ENCODE measurements at regions not wholly inside any gene's neighbourhood (a gene's known extent, or its start where the extent isn't known, plus 50 kb on each side); places are given as distances from the start of the nearest gene placed in this dataset.
"Not testable (repeated sequence)": the region's sequence is repeated elsewhere in the genome, so short reads cannot be mapped to it uniquely, and the experiment has no call there.

DNA sequence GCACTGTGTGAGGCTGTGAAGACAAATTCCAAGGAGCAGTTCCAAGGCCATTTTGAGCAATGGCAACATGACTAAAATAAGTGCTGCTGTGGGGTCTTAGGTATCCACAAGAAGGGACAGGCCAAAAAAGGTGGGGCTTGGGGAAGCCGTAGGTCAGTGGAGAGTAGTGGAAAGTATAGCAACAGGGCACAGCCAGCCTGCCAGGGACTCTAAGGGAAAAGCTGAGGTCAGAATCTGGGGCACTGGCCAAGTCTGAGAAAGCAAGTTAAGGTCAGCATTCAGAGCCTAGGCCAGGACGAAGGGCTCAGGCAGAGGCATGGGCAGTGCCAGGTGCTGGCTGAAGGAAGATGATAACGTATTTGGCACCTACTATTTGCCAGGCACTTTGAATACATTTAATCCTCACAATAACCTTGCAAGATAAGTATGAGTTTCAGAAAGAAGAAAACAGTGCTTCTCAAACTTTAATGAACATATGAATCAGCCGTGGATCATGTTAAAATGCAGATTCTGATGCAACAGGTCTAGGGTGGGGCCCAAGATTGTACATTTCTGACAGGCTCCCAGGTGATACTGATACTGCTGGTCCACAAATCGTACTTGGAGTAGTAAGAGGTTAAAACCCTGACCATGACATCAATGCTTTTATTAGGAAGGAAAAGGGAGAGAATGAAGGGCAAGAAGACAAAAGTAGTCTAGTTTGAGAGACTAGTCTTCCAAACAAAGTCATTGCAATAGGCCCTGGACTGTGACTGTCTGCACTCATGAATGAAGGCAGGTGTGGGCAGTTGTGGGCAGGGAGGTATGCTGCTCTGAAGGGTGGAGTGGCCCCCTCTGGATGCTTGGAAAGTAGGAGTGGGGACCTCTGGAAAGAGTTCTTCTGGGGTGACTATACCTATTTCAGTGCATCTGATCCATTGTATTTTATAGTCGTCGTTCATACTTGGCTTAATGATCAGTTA is 106.3 kb upstream of the ANKRD28 start:
- no peak for DNase-seq (ENCODE audit: low read depth)

DNA sequence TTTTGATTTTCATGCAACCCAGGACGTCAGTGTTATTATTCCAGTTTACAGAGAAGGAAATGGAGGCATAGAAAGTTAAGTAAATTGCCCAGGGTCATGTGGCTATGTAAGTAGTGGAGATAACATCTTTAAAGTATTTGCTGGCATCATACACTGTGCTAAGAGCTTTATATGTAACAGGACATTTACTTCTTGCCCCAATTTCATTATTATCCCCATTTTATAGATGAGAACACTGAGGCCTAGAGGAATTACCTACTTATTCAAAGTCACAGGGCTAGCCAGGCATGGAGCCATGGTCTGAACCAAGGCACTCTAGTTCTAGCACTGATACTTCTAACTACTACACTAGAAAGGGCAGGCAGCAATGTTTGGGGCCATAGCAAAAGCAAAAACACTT is 107.3 kb upstream of the ANKRD28 start:
- no peak for DNase-seq (ENCODE audit: low read depth)

DNA sequence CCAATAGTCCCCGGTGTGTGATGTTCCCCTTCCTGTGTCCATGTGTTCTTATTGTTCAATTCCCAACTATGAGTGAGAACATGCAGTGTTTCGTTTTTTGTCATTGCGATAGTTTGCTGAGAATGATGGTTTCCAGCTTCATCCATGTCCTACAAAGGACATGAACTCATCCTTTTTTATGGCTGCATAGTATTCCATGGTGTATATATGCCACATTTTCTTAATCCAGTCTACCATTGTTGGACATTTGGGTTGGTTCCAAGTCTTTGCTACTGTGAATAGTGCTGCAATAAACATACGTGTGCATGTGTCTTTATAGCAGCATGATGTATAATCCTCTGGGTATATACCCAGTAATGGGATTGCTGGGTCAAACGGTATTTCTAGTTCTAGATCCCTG is 109.6 kb upstream of the ANKRD28 start:
- DNase-seq (ENCODE audit: low read depth), result not testable (repeated sequence)

DNA sequence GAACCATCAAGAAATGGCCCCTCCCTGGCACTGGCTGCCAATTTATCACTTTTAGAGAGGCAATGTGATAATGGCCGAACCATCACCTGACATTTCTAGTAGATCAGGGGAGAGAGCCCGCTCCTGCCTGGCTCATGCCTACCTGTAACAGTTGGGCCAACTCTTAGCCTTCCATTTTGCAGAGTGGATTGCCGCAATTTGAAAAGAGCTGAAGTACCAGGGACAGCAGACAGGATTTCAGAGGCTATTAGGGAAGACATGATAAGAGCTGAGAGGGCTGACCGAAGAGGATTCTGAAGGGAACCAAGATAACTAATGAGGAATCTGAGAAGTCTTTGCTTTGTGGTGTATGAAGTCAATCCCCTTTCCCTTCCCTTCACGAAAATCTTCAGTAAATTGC is 121.2 kb upstream of the ANKRD28 start:
- no peak for DNase-seq (ENCODE audit: low read depth)

DNA sequence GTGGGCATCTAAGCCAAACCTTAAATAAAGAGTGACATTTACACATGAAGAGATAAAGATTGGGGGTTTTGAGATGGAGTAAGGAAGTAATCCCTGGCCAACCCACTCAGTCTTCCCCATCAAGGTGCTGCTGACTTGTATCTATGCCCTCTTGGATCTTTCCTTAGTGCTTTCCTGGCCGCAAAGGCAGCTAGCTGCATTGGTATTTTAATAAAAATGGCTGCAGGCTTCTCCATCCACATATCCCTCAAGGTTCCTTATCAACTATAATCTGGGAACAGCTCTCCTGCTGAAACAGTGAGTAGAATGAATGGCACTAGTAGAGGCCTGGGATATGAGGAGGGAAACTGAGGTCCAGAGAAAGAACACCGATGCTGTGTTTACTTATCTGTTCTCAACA is 122.2 kb upstream of the ANKRD28 start:
- DNase-seq (ENCODE audit: low read depth), result no peak

DNA sequence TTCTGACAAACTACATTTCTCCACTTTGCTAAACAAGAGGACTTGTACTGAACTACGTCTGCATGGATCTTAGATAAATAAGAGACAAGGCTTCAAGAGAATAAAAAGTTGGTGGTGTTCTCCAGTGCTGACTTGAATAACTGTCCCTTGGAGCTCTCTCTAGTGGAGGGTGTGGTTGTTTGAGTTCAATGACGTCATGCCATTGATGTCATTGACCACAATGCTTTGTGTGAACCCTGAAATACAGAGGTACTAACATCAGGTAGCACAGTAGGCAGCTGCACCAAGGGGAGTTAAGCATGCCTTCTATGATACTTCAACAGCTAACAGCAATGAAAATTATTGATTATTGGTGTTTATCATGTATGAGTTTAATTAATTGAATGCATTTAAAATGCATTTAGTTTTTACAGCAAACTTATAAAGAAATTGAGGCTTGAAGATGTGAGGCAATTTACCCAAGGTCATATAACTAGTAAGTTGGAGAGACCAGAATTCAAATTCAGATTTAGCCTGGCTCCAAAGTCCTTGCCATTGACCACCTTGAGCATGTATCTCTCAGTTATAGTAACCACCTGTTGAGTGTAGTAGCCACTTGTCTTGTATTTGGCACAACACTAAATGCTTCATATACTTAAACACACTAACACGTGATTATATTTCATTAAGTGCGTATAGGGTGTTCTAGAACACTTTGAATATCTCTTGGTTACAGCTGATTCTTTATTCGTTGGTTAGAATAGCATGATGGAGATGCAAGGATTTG is 126.0 kb upstream of the ANKRD28 start:
- DNase-seq (ENCODE audit: low read depth), result no peak

DNA sequence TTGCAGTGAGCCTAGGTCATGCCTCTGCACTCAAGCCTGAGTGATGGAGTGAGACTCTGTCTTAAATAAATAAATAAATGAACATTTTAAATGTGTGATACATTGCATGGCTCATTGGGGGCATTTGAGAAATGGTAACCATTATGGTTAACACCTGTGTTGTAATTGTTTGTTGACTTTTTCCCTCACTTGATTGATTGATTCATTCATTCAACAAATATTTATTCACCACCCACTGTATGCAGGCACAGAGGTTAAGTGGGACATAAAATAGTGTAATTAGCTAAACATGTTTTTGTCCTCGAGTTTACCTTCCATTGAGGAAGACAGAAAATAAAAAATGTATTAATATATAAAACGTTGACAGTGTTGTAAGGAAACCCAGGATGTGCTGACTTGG is 127.1 kb upstream of the ANKRD28 start:
- DNase-seq (ENCODE audit: low read depth), result no peak

DNA sequence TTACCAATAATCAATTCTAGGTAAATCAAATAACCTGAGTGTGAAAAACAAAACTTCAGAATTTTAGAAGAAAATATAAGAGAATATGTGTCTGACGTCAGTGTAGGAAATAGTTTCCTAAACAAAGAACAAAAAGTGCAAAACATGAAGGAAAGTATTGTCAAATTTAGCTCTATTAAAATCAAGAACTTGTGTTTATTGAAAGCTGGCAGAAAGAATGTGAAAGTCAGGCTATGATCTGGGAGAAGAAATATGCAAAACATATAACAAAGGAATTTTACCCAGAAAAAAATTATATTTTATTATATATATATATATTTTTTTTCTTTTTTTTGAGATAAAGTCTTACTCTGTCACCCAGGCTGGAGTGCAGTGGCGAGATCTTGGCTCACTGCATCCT is 129.1 kb upstream of the ANKRD28 start:
- no peak for DNase-seq (ENCODE audit: low read depth)

DNA sequence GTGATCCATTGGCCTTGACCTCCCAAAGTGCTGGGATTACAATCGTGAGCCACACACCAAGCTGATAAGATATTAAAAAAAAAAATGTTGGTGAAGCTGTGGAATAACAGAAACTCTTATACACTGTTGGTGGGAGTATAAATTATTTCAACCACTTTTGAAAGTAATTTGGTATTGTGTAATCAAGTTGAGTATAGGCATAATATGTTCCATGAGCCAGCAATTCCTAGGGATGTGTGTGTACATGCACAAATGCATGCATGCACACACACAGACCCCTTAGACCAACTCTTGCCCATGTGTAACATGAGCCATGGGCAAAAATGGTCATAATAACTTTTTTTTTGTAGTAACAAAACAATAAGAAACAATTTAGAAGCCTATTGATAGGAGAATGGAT is 130.2 kb upstream of the ANKRD28 start:
- DNase-seq (ENCODE audit: low read depth), result no peak

DNA sequence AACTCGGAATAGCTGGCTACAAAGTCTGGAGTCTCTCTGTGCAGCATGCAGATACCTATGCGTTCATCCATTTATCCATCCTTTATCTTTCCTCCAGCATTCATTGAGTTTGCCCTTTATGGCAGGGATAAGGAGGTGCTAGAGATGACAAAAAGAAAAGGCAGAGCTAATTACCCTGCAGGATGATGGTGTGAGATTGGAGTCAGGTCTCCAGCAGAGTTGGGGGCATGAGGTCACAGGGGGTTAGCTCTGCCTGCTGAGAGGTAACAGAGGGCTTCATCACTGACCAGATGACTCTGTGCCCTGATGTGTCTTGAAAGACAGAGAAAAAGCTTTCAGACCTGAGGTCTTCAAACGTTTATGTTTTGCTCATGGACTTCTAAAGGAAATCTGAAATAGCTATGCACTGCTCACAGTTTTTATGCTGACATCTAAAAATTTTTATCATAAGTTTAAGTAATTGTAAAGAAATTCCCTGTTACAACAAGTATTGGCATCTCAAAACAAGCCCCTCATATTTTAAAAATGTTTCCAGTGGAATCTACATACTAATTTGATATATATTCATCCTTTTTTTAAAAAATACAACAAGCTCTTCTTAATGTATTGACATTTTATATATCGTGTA is 132.3 kb upstream of the ANKRD28 start:
- DNase-seq (ENCODE audit: low read depth), result no peak

DNA sequence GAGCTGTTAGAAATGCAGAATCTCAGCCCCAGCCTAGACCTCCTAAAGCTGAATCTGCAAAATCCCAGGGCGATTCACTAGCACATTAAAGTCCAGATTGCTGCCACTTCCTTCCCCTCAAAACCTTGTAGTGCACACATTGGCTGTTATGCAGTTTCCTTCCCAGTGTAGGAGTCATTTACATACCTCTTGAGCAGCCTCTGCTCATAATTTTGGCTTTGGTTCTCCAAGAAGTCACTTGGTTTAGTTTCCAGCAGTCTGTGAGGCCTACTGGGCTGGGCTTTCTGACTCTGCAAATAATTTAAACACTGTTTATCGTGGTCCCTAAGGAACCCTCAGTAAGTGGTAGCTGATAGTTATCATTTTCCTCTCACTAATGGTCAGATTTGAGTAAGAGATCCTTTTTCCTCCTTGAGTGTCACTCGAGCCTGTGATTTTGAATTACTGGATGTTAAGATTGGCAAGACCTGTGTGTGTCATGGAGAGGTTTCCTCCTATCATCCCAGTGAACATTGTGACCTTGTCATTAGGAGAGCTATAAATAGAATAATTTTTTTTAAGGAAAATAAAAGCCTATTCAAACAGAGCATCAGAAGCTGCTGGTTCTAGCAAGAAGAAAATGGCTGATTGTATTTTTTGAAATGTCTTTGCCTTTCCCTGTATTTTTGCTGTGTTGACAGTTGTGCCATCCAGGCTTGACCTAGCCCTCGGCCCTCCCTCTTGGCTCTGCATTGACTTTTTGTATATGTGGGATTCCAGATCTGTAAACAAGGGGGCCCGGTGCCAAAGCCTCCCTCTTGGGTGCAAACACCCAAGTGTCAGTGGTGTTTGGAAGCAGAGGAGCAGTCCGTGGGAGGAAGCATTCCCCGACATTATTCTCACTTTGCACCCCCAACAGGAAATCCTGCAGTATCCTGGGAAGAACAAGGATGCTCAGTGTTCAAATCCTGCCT is 134.8 kb upstream of the ANKRD28 start:
- no peak for DNase-seq (ENCODE audit: low read depth)

DNA sequence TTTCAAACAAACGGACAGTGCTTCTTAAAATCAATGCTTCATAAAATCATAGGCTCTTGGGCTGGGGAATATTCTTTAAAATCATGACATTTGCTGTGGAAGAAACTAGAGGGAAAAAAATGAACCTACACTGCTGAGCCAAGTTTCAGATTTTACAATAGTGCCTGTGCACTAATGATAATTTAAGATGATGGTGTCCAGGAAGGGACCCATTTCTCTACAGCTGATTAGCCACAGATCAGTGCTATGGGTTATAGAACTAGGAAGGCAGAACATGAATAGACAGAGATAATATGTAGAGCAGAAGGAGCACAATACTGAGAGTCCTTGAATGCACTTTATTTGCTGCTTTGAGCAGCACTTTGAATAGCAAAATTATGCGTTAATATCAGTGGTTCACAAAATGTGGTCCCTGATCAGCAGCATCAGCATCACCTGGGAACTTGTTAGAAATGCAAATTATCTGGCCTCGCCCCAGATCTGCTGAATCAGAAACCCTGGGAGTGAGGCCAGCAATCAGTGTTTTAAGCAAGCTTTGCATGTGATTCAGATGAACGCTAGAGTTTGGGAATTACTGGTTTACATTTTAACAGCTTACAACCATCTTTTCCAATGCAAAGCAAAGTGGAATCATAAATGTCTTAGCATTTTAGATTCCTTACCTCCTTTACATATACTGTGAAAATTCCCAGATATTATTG is 135.8 kb upstream of the ANKRD28 start:
- no peak for DNase-seq (ENCODE audit: low read depth)

DNA sequence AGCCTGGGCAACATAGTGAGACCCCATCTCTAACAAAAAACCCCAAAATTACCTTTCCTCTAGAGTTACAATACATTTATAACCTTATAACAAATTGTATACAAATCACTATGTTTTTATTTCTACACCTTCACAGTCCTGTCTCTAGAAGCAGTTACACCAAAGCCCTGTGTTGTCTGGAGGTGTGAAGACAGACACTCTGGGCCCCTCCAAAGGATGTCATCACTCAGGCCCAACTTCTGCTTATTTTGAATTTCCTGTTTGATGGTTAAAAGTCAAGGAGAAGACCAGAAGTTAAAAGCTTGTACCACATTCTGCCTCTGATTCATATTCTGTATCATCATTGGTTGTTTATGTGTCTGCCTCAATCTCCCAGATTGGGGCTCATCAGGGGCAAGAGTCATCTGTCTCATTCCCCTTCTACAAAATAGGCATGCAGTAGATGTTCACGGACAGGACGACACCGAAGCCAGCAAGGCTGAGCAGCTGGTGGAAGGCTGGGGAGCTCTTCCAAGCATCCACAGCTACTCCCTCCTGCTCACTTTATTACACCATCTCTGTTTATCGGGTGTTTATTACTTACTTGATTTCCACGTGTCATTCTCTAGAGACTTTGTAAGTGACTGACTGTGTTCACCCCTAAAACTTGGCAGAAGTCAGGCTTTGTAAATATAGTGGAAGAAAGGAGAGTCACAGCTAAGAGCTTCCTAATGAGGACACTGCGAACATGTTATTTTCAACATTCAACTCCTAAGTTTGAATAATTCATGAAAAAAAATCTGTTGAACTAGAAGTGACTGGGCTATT is 136.8 kb upstream of the ANKRD28 start:
- no peak for DNase-seq (ENCODE audit: low read depth)

DNA sequence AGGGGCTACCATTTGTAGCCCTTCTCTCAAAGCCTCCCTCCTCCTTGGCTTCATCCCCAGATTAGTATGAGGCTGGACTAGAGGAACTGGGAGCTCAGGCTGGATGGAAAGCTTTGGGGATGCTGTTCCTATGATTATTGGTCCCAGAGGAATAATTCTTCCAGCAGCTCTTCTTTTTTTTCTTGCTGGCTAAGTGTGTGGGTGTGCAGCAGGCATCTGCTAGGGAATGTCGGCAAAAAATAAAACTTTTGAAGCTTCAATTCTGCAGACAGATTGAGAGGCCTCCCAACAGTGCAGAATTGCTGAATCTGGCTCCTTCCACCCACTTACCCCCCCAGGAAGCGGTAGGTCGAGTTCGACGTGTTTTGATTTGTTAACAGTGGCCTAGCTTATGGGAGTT is 138.5 kb upstream of the ANKRD28 start:
- DNase-seq (ENCODE audit: low read depth), result no peak

DNA sequence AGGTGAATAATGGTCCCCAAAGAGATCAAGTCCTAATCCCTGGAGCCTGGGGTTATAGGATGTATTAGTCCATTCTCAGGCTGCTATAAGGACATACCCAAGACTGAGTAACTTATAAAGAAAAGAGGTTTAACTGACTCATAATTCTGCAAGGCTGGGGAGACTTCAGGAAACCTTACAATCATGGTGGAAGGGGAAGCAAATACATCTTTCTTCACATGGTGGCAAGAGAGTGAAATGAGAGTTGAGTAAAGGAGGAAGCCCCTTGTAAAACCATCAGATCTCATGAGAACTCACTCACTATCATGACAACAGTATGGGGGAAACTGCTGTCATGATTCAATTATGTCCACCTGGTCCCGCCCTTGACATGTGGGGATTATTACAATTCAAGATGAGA is 142.9 kb upstream of the ANKRD28 start:
- DNase-seq (ENCODE audit: low read depth), result no peak

DNA sequence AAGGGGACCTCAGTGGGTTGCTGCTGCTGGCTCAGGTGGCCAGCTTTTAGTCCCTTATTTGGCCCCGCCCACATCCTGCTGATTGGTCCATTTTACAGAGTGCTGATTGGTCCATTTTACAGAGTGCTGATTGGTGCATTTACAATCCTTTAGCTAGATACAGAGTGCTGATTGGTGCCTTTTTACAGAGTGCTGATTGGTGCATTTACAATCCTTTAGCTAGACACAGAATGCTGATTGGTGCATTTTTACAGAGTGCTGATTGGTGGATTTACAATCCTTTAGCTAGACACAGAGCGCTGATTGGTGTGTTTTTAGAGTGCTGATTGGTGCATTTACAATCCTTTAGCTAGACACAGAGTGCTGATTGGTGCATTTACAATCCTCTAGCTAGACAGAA is 143.7 kb upstream of the ANKRD28 start:
- not testable (repeated sequence) for DNase-seq (ENCODE audit: low read depth)

DNA sequence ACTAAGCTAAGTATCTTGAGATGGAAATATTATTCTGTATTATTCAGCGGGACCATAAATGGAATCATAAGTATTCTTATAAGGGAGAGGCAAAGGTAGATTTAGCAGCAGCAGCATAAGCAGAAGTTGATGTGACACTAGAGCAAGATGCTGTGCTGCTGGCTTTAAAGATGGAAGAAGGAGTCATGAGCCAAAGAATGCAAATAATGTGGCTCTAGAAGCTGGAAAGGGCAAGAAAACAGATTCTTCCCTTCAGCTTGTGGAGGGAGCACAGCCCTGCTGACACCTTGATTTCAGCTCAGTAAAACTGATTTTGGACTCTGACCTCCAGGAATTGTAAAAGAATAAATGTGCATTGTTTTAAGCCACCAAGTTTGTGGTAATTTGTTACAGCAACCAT is 144.2 kb upstream of the ANKRD28 start:
- DNase-seq (ENCODE audit: low read depth), result no peak

DNA sequence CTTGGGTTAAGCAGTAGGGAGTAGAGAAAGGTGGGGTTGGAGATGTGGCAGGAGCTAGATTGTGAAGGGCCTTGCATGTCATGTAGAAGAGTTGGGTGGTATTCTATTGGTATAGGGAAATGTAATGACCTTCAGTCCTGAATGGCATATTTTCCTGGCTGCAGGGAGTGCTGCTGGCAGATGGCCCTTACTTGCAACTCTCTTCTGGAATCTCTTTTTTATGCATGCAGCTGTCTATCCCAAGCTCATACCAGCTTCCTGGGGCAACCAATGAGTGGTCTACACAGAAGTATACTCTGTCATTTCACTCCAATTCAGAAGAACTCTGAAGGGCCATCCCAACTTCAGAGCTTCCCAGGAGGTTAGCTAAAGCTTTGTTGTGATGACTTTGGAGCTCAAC is 144.7 kb upstream of the ANKRD28 start:
- DNase-seq (ENCODE audit: low read depth), result no peak

DNA sequence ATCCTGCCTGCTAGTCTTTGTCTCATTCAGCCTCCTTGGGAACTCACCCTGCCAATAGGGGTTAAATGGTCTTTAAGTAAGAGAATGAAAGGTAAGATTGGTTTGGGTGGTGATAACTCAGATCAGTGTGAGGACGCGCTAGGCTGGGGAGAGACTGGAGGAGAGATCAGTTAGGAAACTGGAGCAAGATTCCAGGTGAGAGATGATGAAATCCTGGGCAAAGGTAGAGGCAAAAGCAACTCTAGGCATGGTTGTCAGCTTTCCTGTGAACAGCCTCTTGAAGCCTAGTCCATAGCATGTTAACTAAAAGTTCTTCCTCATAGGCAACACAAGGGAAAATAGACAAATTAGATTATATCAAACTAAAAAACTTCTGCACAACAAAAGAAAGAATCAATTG is 145.2 kb upstream of the ANKRD28 start:
- no peak for DNase-seq (ENCODE audit: low read depth)

DNA sequence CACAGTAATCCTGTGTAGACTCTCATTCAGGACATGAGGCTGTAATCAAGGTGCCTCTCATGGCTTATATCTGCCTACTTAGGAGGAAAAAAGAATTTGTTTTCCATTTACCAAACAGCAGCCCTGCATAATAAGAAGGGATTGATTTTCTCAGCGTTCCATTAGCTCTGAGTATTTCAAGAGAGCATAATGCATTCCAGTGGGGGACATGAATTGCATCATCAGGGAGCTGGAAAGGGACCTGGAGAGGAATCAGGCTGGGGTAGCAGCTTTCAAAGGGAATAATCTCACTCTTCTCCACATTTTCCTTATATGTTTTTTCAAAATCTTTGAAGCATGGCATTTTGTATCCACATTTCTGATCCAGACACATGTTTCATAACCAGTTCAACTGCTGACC is 150.6 kb upstream of the ANKRD28 start:
- DNase-seq (ENCODE audit: low read depth), result no peak

Measured in GM04504 (cell line).